ENCODE measurements at regions not wholly inside any gene's neighbourhood (a gene's known extent, or its start where the extent isn't known, plus 50 kb on each side); places are given as distances from the start of the nearest gene placed in this dataset.

GRCh38 chr1:199675937-199676336, 351.6 kb upstream of the NR5A2 start:
- TF ChIP-seq POLR2AphosphoS5 (IDR thresholded peaks at IDR 0.05; ENCODE audit: low read depth, low read length) (no peak), TAF1 (IDR thresholded peaks at IDR 0.05; ENCODE audit: low read depth, low read length) (no peak), POLR2A (IDR thresholded peaks at IDR 0.05; ENCODE audit: low read depth, low read length) (no peak), SPI1 (IDR thresholded peaks at IDR 0.05; ENCODE audit: low read depth, low read length) (no peak), POU2F2 (IDR thresholded peaks at IDR 0.05; ENCODE audit: low read depth, low read length) (no peak), PAX5 (IDR thresholded peaks at IDR 0.05; ENCODE audit: insufficient read depth, low read length, severe bottlenecking) (no peak)
